GM13976 (cell line): ENCODE measurements at regions not wholly inside any gene's neighbourhood (a gene's known extent, or its start where the extent isn't known, plus 50 kb on each side); places are given as distances from the start of the nearest gene placed in this dataset.
"Not testable (repeated sequence)": the region's sequence is repeated elsewhere in the genome, so short reads cannot be mapped to it uniquely, and the experiment has no call there.

ENCODE experiments used
- DNase-seq: peaks from one replicate; pipeline ENCODE4 v3.0.0; 2012; ENCODE audit warnings: low spot score
- CTCF ChIP-seq: IDR thresholded peaks from 2 replicates; pipeline ENCODE4 v1.5.1; 2012; ENCODE audit warnings: borderline replicate concordance, mild to moderate bottlenecking; ENCODE audit not compliant: insufficient read depth; ENCODE audit errors: extremely low read depth, missing control alignments, control extremely low read depth
- in situ Hi-C: fragments of 300-500 bp; cut with MboI; formaldehyde crosslinking; loops from one replicate; pipeline ENCODE4 v1.12.0; 2022; ENCODE audit warnings: low sequenced_read_pairs, mixed read lengths, inconsistent platforms; ENCODE audit not compliant: unreplicated experiment

- DNase-seq: no peak
- in situ Hi-C loops: no loop called here
- no peak for TF ChIP-seq CTCF
These were observed 1899.9 kb downstream of the MAT2B start for GRCh38 chr5:165405340-165405739.

GRCh38 chr5:165407352-165407751 lies 1901.9 kb downstream of the MAT2B start:
- DNase-seq: no peak
- in situ Hi-C loops: no loop called here
- TF ChIP-seq CTCF: no peak

- no peak for DNase-seq
- in situ Hi-C loops: no loop called here
- TF ChIP-seq CTCF: no peak
These were observed 1905.1 kb downstream of the MAT2B start for GRCh38 chr5:165410476-165410875.

DNA sequence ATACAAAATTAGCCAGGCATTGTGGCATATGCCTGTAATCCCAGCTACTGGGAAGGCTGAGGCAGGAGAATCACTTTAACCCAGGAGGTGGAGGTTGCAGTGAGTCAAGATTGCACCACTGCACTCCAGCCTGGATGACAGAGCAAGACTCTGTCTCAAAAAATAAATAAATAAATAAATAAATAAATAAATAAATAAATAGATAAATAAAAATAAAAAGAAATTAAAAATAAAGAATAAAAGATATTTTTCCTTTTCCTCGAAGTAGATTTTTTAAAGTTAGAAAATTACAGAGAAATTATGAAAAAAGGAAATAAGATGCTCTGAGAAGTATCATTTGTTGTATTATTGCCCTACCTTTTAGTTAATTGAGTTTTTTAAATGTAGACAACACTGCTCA lies 1906.1 kb downstream of the MAT2B start:
- DNase-seq, in situ Hi-C loops: not testable (repeated sequence)

DNA sequence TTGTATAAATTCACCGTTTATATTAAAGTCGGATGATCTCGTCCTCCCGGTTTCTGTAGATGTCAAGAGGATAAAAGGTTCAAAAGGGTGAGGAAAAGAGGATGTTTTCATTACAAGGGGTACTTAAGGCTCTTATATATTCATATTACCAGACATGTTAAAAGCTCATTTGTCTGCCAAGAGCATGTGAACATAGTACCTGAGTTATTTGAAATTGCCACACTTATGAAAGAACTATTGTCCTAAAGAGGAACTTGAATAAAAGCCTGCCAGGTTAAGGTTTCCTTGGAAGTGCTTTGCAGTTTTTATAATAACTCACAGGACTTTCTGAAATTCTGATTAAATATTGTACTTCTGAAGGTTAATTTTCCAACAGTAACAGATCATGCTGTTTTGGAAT lies 1915.1 kb downstream of the MAT2B start:
- no peak for DNase-seq
- in situ Hi-C loops: no loop called here
- TF ChIP-seq CTCF: no peak

DNA sequence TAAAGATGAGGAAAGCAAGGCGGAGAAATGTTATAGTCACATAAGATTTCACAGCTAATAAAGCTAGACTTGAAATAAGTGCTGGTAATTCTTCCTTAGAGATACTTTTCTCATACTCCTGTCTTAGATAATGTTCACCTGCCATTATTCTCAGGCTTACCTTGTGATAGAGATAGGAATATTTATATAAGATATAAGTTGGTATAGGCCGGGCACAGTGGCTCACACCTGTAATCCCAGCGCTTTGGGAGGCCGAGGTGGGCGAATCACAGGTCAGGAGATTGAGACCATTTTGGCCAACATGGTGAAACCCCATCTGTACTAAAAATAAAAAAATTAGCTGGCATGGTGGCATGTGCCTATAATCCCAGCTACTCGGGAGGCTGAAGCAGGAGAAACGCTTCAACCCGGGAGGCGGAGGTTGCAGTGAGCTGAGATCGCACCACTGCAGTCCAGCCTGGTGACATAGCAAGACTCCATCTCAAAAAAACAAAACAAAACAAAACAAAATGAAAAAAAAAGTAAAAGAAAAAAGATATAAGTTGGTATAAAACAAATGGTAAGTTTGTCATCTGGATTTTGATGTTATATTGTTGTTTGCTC lies 1918.4 kb downstream of the MAT2B start:
- in situ Hi-C loops: no loop called here
- DNase-seq: no peak
- no peak for TF ChIP-seq CTCF

GRCh38 chr5:165425594-165425993 lies 1920.2 kb downstream of the MAT2B start:
- in situ Hi-C loops: no loop called here
- no peak for DNase-seq
- no peak for TF ChIP-seq CTCF
